ENCODE measurements at regions not wholly inside any gene's neighbourhood (a gene's known extent, or its start where the extent isn't known, plus 50 kb on each side); places are given as distances from the start of the nearest gene placed in this dataset.

DNA sequence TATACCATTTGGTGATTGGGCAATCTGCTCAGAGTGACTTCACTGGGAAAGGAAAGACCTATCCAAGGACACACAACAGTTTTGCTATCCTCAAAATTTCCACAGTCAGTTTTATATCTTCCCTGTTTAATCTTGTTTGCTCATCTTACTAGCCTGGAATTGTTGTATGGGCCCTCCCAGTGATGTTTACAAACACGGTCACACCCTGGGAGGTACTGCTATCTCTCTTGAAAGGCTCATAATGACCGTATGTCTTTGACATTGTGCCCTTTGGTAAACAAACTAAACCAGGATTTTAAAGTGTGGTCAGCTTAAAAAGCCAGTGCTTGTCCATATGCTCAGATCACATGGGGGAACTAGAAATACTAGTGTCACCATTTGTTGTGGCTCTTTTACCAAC is 277.0 kb downstream of the CDH2 start:
- Mint-ChIP-seq H3K4me3 (no peak overlapping the region), H3K9me3 (peaks cover 3% of the 10 kb centered on the region), H3K4me1 (no peaks in the 10 kb centered on the region), H3K27ac (no peak overlapping the region), H3K27me3 (no peaks in the 10 kb centered on the region), H3K36me3 (no peaks in the 10 kb centered on the region)
- DNase-seq = no peak
- CTCF ChIA-PET = no interaction called here

DNA sequence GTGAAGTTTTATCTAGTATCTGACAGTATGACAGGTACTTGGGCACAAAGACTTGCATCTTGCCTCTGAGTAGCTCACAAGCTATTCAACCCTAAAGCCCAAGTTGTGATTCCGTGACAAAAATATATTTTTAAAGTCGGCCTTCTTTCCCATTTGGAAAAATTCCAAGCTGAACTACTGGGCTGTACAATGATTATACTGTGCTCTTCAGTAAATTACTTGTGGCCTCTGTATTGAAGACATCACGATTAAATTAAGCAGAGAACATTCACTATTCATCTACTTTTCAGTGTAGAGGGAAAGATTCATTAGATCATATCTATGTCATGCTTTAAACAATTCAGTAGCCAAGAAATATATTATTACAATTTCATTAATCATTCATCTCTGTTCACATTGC is 282.2 kb downstream of the CDH2 start:
- no peak overlapping the region for H3K4me3 Mint-ChIP-seq
- DNase-seq = no peak
- peaks cover 5% of the 10 kb centered on the region for H3K9me3 Mint-ChIP-seq
- H3K4me1 Mint-ChIP-seq = no peaks in the 10 kb centered on the region
- no peak overlapping the region for H3K27ac Mint-ChIP-seq
- no peaks in the 10 kb centered on the region for H3K27me3 Mint-ChIP-seq
- H3K36me3 Mint-ChIP-seq = no peaks in the 10 kb centered on the region
- CTCF ChIA-PET = no interaction called here

DNA sequence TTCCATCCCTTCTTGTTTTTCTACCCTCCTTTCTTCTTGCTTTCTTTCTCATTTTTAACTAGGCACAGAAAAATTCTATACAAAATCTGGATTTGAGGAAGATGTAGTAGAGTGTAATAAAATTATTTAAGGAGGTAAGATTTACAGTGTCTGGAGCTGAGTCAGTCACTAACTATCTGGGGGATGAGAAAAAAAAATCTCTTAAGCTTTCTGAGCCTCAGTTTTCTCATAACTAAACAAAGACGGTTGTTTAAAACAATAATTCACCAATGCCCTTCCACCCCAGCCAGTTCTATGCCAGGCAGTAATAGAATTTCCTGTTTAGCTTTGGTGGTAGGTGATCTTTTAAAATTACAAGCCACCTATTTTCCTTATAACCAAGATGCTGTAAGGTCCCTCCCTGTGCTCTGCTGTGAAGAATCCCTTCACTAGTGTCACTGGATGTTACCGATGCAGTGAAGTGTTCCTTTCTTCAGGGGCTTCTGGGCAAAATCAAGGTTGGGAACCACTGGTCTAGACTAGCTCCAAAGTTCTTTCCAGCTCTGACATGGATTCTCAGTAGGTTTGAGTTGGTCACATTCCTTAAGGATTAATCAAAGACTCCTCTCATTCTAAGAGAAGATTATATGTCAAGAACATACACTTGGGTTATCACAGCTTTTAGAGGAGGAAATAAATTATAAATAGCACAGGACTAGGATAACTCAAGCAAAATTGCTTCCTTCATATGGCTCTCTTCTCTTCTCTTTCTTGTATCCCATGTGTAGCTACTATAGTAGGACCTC is 289.0 kb downstream of the CDH2 start:
- no peak overlapping the region for H3K27ac Mint-ChIP-seq
- H3K4me3 Mint-ChIP-seq = no peak overlapping the region
- H3K4me1 Mint-ChIP-seq = no peaks in the 10 kb centered on the region
- CTCF ChIA-PET = no interaction called here
- DNase-seq = no peak
- H3K27me3 Mint-ChIP-seq = no peaks in the 10 kb centered on the region
- H3K9me3 Mint-ChIP-seq = peaks cover 6% of the 10 kb centered on the region
- H3K36me3 Mint-ChIP-seq = no peaks in the 10 kb centered on the region

DNA sequence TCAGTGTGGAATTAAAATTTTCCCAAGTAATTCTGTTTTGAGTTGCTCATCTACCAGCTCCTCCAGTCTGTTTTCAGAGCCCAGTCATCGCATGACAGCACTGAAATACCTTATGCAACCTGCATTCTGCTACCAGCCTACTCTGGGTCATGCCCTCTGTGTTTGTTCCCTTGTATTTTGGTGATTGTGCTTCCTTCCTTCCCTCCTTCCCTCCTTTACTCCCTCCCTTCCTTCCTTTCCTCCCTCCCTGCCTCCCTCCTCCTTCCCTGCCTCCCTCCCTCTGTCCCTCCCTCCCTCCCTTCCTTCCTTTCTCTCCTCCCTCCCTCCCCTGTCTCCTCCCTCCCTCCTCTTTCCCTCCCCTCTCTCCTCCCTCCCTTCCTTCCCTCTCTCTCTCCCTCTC is 289.6 kb downstream of the CDH2 start:
- Mint-ChIP-seq H3K27me3 (no peaks in the 10 kb centered on the region), H3K36me3 (no peaks in the 10 kb centered on the region), H3K27ac (no peak overlapping the region), H3K4me1 (no peaks in the 10 kb centered on the region), H3K4me3 (no peak overlapping the region), H3K9me3 (peaks cover 8% of the 10 kb centered on the region)
- CTCF ChIA-PET = no interaction called here
- DNase-seq = no peak

DNA sequence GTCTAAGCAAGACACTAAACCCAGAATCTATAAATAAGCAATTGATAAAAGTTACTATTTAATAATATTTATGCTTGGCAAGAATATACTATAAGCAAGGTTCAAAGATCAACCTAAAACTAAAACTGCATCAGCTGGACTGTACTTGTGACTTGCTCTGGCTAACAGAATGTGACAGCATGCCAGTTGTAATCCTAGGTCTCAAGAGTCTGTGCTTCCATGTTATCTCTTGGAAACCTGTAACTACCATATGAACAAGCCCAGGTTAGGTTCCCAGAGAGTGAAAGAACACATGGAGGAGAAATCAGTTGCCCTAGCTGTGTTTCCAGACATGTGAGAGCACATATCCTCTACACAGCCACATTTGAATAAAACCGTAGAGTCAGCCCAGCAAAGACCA is 297.4 kb downstream of the CDH2 start:
- Mint-ChIP-seq H3K27ac (no peak overlapping the region), H3K27me3 (no peaks in the 10 kb centered on the region), H3K4me1 (no peaks in the 10 kb centered on the region), H3K4me3 (no peak overlapping the region), H3K36me3 (no peaks in the 10 kb centered on the region), H3K9me3 (peaks cover 10% of the 10 kb centered on the region)
- CTCF ChIA-PET = no interaction called here
- DNase-seq = no peak

DNA sequence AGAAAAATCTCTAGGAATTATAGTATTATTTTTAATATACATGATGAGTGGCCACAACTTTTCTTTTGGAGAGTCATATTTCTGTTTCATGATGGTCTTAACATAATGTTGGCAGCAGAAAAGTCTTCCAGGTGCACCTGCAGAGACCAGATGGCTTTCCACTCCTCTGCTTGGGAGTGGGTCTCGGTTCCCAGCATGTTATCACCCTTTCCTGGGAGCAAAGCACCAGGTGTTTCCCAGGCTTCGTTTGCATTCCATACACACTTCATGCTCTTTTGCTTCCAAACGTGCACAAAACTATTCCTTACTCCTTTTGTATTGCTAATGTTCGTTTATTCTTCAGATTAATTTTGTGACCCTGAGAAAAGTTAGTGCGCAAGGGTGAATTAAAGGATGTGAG is 305.2 kb downstream of the CDH2 start:
- DNase-seq = no peak
- Mint-ChIP-seq H3K27ac (no peak overlapping the region), H3K36me3 (no peaks in the 10 kb centered on the region), H3K9me3 (peaks cover 2% of the 10 kb centered on the region), H3K27me3 (no peaks in the 10 kb centered on the region), H3K4me1 (no peaks in the 10 kb centered on the region), H3K4me3 (no peak overlapping the region)
- CTCF ChIA-PET = no interaction called here

DNA sequence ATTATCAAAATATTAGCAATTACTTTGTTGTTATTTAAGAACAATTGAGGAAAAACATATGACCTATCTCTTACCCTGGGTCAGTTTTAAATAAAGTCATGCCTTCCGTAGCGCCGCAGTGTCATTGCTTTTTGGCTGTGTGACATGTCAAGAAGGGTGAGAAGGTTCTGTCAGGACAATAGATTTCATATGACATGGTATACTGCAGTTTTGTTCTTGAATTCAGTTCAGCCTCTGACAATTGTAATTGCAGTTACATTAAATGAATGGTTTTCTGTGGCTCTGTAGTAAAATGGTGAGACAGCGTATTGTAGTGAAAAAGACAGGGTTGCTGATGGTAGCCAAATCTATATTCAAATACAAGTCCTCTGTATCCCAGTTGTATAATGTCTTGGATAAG is 307.2 kb downstream of the CDH2 start:
- Mint-ChIP-seq H3K9me3 (peaks cover 2% of the 10 kb centered on the region), H3K36me3 (no peaks in the 10 kb centered on the region), H3K27ac (no peak overlapping the region), H3K27me3 (no peaks in the 10 kb centered on the region), H3K4me3 (no peak overlapping the region), H3K4me1 (no peaks in the 10 kb centered on the region)
- no peak for DNase-seq
- CTCF ChIA-PET = no interaction called here

DNA sequence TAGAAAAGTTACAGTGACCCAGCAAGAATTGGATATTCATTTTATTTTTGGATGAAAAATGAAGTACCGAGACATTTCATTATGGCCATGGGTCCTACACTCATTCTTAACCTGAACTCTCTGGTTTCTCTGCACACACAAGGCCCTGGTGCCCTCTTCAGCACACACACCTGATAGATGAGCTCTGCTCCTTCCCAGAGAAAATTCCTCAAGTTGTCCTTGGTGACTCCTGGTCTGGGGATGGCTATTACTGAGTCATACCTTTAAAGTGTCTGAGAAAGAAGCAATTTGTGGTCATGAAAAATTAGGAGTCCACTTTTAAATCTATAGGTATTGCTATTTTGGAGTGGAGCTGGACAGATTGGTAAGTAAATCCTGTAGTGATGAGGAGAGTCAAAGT is 311.5 kb downstream of the CDH2 start:
- no peaks in the 10 kb centered on the region for H3K27me3 Mint-ChIP-seq

DNA sequence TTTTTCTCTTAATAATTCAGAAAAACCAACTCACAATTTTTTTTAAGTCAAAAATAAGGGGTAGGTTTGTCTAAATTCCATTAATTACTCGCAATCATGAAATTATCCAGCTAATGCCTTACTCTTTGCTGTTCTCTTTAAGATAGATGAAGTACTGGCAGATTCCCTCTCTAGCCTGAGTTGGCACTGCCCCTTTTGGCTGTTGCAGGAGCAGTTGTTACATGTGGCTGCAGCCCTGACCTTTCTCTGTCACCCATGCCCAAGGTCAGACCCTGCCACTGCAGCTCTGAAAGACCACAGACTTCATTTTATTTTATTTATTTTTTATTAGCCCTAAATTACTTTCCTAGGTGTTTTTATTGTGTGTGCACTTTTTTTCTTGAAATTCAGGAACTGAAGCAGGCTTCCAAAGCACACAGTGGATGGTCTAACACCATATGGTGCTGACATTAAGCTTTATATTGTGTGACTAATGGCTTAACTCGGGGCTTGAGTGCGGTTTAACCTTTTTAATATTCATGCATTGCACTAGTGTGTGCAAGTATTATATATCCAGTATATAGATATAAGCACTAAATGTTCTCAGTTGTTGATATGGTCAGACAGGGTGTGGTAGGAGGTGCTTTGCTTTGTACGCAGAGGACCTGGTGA is 313.0 kb downstream of the CDH2 start:
- Mint-ChIP-seq H3K36me3 (no peaks in the 10 kb centered on the region), H3K4me1 (no peaks in the 10 kb centered on the region), H3K4me3 (no peak overlapping the region), H3K9me3 (peaks cover 2% of the 10 kb centered on the region), H3K27me3 (no peaks in the 10 kb centered on the region), H3K27ac (no peak overlapping the region)
- no peak for DNase-seq
- CTCF ChIA-PET = no interaction called here

More for the DNA sequence above, 311.5 kb downstream of the CDH2 start:
- CTCF ChIA-PET = no interaction called here
- Mint-ChIP-seq H3K9me3 (peaks cover 2% of the 10 kb centered on the region), H3K27ac (no peak overlapping the region), H3K4me3 (no peak overlapping the region), H3K36me3 (no peaks in the 10 kb centered on the region), H3K4me1 (no peaks in the 10 kb centered on the region)
- DNase-seq = no peak

DNA sequence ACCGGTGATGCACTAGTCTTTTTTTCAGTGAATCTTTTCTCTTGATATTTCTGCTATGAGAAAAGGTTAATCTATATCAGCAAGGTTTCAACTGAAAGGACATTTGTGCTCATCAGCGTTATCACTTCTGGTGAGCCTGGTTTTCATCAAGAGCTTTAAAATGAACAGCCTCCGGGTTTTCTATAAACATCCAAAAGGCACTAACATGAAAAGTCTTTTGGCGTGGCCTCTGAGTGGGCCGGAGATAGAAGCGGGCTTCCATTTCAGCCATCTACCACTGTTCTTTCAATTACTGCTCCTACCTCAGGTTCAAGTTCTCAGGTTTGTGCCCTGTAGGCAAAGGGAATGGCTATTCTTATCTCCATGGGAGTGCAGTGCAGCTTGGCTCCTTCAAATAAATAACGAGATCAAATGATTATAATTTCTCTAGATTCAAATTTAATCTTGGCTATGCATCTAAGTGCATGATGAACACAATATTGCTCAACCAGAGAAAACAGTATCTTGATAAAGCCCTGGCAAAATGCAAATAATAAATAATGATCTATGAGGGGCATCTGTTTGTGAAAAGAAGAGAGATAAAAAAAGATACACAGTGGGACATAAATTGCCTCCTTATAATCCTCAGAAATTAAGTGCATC is 314.8 kb downstream of the CDH2 start:
- no peak for DNase-seq
- no peak overlapping the region for H3K27ac Mint-ChIP-seq
- H3K4me3 Mint-ChIP-seq = no peak overlapping the region
- H3K9me3 Mint-ChIP-seq = no peaks in the 10 kb centered on the region
- no peaks in the 10 kb centered on the region for H3K4me1 Mint-ChIP-seq
- CTCF ChIA-PET = no interaction called here
- H3K36me3 Mint-ChIP-seq = no peaks in the 10 kb centered on the region
- no peaks in the 10 kb centered on the region for H3K27me3 Mint-ChIP-seq

DNA sequence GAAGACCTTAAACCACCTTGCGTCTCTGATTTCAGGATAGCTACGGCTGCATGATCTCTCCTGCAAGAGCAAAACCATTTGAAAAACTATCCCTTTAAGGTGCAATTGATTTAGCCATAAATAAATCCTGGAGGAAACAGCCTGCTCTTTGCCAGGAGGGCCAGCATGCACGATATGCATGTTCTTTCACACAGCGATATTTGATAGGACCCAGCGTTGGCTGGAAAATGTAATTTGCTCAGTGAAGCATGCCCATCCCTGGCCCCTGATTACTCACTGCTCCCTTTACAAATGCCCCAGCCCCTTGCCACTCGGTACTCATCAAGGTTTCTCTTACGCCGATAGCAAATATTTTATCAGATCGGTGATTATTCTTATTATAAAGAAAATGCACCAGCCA is 315.4 kb downstream of the CDH2 start:
- Mint-ChIP-seq H3K27ac (no peak overlapping the region), H3K4me3 (no peak overlapping the region), H3K4me1 (no peaks in the 10 kb centered on the region), H3K9me3 (no peaks in the 10 kb centered on the region), H3K36me3 (no peaks in the 10 kb centered on the region), H3K27me3 (no peaks in the 10 kb centered on the region)
- CTCF ChIA-PET = no interaction called here
- no peak for DNase-seq

DNA sequence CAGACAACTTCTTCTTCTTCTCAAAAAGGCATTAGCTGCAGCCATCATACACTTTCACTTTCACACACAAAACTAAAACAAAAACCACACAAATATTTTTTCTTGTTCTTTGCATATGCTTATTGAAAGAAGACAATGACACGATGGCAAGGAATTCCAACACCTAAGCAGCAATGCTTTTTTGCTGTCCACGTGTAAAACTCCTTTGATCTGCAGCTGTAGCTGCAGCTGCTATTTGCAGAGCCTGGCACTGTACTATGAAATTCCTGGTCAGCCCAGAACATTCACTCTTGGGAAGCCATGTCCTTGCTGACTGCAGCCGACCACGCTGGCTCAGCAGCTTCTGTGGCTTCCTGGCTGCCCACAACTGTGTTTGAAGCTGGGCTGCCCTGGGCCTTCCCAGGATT is 316.2 kb downstream of the CDH2 start:
- CTCF ChIA-PET = no interaction called here
- Mint-ChIP-seq H3K4me1 (no peaks in the 10 kb centered on the region), H3K4me3 (no peak overlapping the region), H3K9me3 (no peaks in the 10 kb centered on the region), H3K36me3 (no peaks in the 10 kb centered on the region), H3K27me3 (no peaks in the 10 kb centered on the region), H3K27ac (no peak overlapping the region)
- no peak for DNase-seq

DNA sequence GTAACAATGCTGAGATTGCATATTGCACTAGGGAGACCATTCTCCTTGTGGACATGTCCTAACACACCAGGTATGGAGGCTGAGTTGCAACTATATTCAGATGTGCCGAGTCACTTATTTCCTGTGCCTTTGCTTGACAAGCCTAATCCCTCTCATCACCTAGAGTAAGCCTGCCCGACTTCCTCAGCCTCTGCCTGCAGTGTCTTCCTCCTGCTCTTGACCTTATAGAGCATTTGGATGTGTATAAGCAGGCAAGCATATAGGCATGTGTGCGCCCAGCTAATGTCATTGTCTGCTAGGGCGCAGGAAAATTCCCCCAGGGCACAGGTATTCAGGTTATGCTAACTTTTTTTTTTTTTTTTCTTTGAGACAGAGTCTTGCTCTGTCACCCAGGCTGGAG is 316.9 kb downstream of the CDH2 start:
- no peaks in the 10 kb centered on the region for H3K36me3 Mint-ChIP-seq
- CTCF ChIA-PET = no interaction called here
- no peaks in the 10 kb centered on the region for H3K27me3 Mint-ChIP-seq
- H3K4me3 Mint-ChIP-seq = no peak overlapping the region
- no peaks in the 10 kb centered on the region for H3K4me1 Mint-ChIP-seq
- DNase-seq = no peak
- no peak overlapping the region for H3K27ac Mint-ChIP-seq
- no peaks in the 10 kb centered on the region for H3K9me3 Mint-ChIP-seq

DNA sequence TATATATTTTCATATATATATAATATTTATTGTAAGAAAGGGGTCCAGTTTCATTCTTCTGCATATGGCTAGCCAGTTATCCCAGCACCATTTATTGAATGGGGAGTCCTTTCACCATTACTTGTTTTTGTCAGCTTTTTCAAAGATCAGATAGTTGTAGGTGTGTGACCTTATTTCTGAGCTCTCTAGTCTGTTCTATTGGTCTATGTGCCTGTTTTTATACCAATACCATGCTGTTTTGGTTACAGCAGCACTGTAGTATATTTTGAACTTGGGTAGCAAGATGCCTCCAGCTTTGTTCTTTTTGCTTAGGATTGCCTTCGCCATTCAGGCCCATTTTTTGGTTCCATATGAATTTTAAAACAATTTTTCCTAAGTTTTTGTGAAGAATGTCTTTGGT is 320.1 kb downstream of the CDH2 start:
- no peak for DNase-seq
- Mint-ChIP-seq H3K4me3 (no peak overlapping the region), H3K27me3 (no peaks in the 10 kb centered on the region), H3K27ac (no peak overlapping the region), H3K36me3 (no peaks in the 10 kb centered on the region), H3K4me1 (no peaks in the 10 kb centered on the region), H3K9me3 (peaks cover 7% of the 10 kb centered on the region)
- CTCF ChIA-PET = no interaction called here

DNA sequence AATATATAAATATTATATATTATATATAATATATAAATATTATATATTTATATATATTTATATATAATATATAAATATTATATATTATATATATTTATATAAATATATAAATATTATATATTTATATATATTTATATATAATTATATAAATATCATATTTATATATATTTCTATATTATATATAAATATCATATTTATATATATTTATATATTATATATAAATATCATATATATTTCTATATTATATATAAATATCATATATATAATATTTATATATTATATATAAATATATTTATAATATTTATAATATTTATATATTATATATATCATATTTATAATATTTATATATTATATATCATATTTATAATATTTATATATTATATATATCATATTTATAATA is 321.4 kb downstream of the CDH2 start:
- CTCF ChIA-PET = no interaction called here
- Mint-ChIP-seq H3K4me1 (no peaks in the 10 kb centered on the region), H3K4me3 (no peak overlapping the region)

More for the DNA sequence above, 321.4 kb downstream of the CDH2 start:
- Mint-ChIP-seq H3K9me3 (peaks cover 9% of the 10 kb centered on the region), H3K27me3 (no peaks in the 10 kb centered on the region), H3K36me3 (no peaks in the 10 kb centered on the region), H3K27ac (no peak overlapping the region)
- DNase-seq = no peak
